Activated CD4-positive, alpha-beta memory T cell treated with anti-CD3 and anti-CD28 coated beads for 36 hours (primary cell): ENCODE measurements at regions not wholly inside any gene's neighbourhood (a gene's known extent, or its start where the extent isn't known, plus 50 kb on each side); places are given as distances from the start of the nearest gene placed in this dataset.

Experiments
- CTCF ChIA-PET: fragments of 350-600 bp; sonication (Branson Sonifier 250); formaldehyde crosslinking; loops from one replicate; lab custom pipeline; 2021; ENCODE audit warnings: antibody characterized with exemption, inconsistent platforms; lab: Charles Lee
- POLR2A ChIA-PET: fragments of 350-600 bp; sonication (Branson Sonifier 250); formaldehyde crosslinking; loops from one replicate; lab custom pipeline; 2021; ENCODE audit warnings: antibody characterized with exemption; lab: Charles Lee
- DNase-seq: peaks from one replicate; pipeline ENCODE4 v3.0.0-alpha.2; 2020
- H3K27ac Mint-ChIP-seq: one replicate; pipeline ENCODE4 v1.8.0; 2021; ENCODE audit warnings: mixed read lengths
- H3K27me3 Mint-ChIP-seq: one replicate; pipeline ENCODE4 v1.8.0; 2021; ENCODE audit warnings: mixed read lengths
- H3K36me3 Mint-ChIP-seq: one replicate; pipeline ENCODE4 v1.8.0; 2021; ENCODE audit warnings: mixed read lengths
- H3K4me1 Mint-ChIP-seq: one replicate; pipeline ENCODE4 v1.8.0; 2021; ENCODE audit warnings: low read depth, mixed read lengths
- H3K4me3 Mint-ChIP-seq: one replicate; pipeline ENCODE4 v1.8.0; 2021; ENCODE audit warnings: mild to moderate bottlenecking, mixed read lengths
- H3K9me3 Mint-ChIP-seq: one replicate; pipeline ENCODE4 v1.8.0; 2021; ENCODE audit warnings: mixed read lengths
- intact Hi-C: fragments of 100-400 bp; cut with micrococcal nuclease; formaldehyde crosslinking; loops from one replicate; pipeline ENCODE4 v1.15.1; 2023

GRCh38 chr17:59512844-59513385, 52.5 kb upstream of the DHX40 start:
- no peaks in the 10 kb centered on the region for H3K36me3 Mint-ChIP-seq
- H3K4me1 Mint-ChIP-seq: no peaks in the 10 kb centered on the region
- intact Hi-C loops: no loop called here

DNA sequence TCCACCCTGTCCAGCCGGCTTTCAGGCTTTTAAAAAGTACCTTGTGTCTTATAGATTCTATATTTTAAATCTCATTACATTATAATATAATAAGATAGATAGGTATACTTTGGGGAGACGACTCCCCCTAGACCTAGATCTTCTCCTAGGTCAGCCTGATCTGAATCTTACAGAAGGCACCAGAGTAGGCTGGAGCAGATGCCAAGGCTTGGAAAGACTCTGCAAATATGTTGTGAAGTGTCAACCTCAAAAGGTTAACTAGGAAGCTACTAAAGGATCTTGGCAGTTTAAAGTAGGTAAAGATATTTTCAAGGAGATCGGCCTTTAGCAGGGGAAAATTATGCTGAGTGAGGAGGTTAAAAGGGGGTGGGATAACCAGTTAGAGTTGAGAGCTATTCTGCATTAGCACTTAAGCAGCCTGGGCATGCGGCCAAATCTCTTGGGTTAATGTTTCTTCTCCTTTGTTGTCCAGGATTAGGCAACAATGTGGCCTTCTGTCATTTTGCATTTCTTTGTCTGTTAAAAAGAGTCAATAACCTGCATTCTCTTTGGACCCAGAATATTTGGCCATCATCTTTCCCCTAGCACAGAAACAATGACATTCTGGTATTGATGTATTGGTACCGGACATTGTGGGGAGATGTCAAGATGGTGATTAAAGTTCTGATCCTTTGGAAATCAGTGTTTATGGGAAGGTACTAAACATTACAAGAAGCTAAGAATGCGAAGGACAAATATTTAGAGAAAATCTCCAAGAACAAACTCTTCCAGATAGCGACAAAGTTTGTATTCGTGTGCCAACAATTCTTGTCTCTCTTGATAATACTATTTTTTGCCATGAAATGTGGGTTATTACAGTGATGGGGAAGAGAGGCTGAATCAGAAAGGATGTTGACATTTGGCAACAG, 51.2 kb upstream of the DHX40 start:
- POLR2A ChIA-PET: no interaction called here
- H3K36me3 Mint-ChIP-seq: no peaks in the 10 kb centered on the region

More at GRCh38 chr17:59512844-59513385, 52.5 kb upstream of the DHX40 start:
- Mint-ChIP-seq H3K27ac (no peak overlapping the region), H3K27me3 (peaks cover 1% of the 10 kb centered on the region), H3K9me3 (no peaks in the 10 kb centered on the region), H3K4me3 (no peak overlapping the region)
- no peak for DNase-seq
- CTCF ChIA-PET: interaction anchor here (1.2 to 3.3 kb wide), 3 partner anchors 9 to 202 kb away, joined by 3 to 15 read pairs (median 5); no protein-coding TSS in a partner anchor
- POLR2A ChIA-PET: no interaction called here

More for the DNA sequence above, 51.2 kb upstream of the DHX40 start:
- H3K4me1 Mint-ChIP-seq: no peaks in the 10 kb centered on the region
- H3K27me3 Mint-ChIP-seq: peaks cover 1% of the 10 kb centered on the region
- no peak overlapping the region for H3K4me3 Mint-ChIP-seq
- H3K9me3 Mint-ChIP-seq: no peaks in the 10 kb centered on the region
- DNase-seq: no peak
- no peak overlapping the region for H3K27ac Mint-ChIP-seq
- CTCF ChIA-PET: interaction anchor here (1.7 to 3.3 kb wide), 2 partner anchors 8 to 204 kb away, joined by 5 to 15 read pairs; no protein-coding TSS in a partner anchor
- intact Hi-C loops: no loop called here
